ENCODE measurements at regions not wholly inside any gene's neighbourhood (a gene's known extent, or its start where the extent isn't known, plus 50 kb on each side); places are given as distances from the start of the nearest gene placed in this dataset.
A peak's percentile ranks its signal among the peaks of the same experiment; 100 is the strongest.
"Not testable (repeated sequence)": the region's sequence is repeated elsewhere in the genome, so short reads cannot be mapped to it uniquely, and the experiment has no call there.

- DNase-seq, result no peak
Observed at GRCh38 chr21:35382696-35383095, 333.6 kb upstream of the RUNX1 start.

DNA sequence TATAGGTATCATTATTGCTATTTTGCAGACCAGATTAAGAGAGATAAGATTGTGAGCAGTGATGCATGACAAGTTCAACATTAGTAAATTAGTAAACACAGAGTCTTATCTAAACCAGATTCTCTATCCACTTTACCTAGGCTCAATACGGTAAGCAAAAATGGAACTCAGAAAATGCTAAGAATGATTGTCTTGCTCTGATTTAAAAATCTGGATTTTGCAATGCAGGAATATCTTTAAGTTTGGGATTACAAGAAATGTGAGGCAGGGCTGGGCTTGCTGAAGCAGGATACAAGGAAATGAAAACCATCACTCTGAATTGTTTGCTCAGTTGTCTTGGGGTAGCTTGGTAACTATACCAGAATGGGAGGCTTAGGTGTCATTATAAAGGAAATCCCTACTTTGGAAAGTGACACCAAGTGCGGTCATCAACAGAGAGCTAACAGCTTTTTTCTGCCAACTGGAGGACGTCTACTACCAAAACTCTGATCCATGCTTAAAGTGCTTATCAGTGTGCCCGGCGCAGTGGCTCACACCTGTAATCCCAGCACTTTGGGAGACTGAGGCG, 332.7 kb upstream of the RUNX1 start:
- no peak for DNase-seq

- DNase-seq, result not testable (repeated sequence)
Observed at GRCh38 chr21:35380304-35380703, 331.2 kb upstream of the RUNX1 start.

DNA sequence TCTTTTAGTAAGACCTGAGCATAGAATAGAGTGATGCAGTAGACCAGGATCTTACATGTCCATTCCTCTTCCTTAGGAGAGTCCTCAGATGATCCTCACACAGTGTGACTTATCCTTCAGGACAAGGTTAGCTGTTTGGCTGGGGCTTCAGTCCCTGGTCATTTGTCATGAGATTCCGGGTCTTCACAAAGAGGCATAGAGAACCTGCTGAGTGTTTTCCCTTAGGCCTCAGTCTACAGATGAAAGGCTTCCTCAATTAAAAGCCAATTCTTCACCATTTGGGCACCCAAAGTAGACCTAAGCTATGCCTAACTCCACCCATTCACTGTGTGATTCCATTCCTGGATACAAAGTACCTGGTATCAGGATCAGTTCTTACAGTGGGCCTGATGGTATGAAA, 329.8 kb upstream of the RUNX1 start:
- DNase-seq, result no peak

- no peak for DNase-seq
Observed at GRCh38 chr21:35377505-35378090, 328.5 kb upstream of the RUNX1 start.

DNA sequence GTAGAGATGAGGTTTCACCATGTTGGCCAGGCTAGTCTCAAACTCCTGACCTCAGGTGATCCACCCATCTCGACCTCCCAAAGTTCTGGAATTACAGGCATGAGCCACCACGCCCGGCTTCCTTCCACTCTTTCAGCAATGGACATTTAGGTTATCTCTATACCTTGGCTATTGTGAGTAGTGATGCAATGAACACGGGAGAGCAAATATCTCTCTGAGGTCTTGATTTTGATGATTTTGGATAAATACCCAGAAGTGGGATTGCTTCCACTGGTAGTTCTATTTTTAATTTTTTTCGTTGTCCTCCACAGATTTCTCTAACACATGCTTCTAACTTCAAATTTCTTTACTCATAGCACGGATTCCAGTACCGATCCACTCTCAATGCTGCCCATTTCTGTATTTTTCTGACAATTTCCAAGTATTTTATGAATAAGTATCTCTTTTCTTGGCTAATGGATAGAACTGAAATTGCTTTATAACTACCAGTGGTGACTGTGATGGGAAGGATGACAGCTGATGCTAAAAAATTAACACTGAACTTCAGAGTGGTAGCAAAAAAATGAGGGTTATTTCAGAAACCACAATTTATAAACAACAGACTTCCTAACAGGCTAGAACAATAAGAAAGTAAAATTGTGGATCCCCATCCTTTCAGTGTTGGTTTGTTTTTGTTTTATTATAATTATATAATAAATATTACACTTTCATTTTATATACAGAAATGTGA, 327.5 kb upstream of the RUNX1 start:
- DNase-seq, result no peak

DNA sequence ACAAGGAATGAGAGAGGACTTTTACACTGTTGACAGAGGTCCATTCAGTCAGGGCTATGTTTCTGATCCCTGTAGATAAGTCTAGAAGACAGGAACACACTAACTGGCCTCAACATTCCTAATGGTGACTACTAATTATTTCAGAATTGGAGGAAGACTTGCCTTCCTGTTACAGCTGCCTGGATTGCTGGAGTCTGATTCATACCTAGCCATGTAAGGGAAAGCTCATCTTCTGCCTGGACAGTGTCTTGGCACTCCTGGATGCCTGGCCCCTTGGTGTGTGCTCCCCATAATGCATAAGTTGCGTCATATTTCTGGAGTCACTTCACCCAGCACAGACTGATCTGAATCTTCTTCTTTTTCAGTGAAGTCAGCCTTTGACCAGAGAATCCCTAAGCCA, 326.0 kb upstream of the RUNX1 start:
- DNase-seq, result no peak

GRCh38 chr21:35373998-35374397, 324.9 kb upstream of the RUNX1 start:
- no peak for DNase-seq

DNA sequence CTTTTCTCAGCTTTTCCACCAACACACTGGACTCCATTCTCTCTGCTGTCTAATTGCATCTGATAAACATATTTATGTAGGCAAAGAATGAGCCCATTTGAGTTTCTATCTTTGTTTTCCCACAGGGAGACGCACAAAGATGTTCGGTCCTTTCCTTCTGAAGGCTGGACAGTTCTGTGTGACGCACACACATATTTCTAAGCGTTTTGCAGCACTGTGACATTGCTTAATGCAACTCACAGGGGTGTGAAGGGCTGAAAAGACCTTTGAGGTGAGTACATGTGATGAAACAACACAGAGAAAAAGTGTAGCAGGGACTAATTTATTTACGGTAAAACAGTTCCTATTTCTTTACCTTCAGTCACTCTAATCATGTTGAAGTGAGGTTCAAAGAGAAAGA, 323.1 kb upstream of the RUNX1 start:
- no peak for DNase-seq

GRCh38 chr21:35370671-35371070, 321.6 kb upstream of the RUNX1 start:
- DNase-seq, result no peak

- no peak for DNase-seq
Observed at GRCh38 chr21:35370071-35370470, 321.0 kb upstream of the RUNX1 start.

DNA sequence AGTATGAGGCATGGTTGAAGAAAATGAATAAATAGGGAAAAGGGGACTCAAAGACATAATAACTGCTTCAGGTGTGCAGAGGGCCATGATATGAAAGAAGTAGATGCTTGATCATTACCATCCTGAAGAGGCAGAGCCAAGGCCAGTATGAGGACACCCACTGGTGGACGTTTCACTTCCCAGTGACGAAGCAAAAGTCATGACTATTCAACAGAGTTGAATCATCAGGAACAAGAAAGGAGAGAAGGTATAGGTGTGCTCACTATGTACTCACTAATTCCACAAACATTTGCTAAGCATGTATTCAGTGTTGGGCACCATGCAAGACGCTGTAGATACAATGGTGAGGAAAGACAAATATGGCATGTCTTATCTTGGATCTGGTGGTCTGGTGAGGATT, 319.2 kb upstream of the RUNX1 start:
- no peak for DNase-seq

GRCh38 chr21:35367553-35367952, 318.5 kb upstream of the RUNX1 start:
- DNase-seq, result peak; percentile 69

DNA sequence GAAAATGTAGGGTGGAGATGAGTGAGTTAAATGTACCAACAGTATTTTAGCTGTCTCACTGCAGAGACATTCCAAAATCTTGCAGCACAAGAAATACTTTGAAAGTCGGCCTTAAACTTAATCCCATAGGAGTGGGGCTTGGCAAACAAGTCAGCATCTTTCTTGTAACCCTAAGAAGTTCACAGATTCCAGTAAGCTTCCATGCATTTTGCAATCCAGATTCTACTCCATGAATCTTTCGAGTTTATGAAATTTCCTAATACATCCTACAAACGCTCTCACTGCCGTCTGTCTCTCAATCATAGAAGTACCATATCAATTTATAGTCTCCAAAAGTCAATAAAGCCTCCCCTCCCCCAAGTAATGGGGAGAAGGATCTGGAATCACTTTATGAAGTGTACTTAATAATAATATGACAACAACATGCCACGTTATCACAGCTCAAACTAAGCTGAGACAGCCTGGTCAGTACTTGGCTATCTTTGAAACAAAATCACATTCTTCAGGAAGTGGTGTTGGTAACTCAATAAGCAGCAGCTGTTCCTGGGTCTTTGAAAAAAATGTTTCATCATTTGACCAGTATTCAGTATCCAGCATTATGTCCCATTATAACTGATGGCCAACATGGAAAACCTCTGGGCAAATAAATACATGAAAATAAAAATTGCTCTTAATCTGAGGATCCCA, 317.4 kb upstream of the RUNX1 start:
- DNase-seq, result no peak

GRCh38 chr21:35363458-35363857, 314.4 kb upstream of the RUNX1 start:
- no peak for DNase-seq

DNA sequence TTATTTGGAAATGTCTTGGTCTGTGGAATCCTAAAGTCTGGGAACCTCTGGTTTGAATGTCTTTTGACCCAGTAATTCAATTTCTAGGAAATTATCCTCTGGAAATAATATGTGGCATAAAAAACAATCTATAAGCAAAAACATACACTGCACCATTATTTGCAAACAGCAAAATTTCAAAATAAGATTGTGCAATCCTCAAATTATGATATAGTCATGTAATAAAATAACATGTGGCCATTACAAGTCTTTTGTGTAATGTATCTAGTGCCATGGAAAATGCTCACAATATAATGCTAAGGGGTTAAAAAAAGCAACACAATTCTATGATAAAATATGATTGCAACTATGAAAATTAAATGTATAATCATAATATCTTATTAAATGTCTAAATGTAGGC, 312.9 kb upstream of the RUNX1 start:
- no peak for DNase-seq

DNA sequence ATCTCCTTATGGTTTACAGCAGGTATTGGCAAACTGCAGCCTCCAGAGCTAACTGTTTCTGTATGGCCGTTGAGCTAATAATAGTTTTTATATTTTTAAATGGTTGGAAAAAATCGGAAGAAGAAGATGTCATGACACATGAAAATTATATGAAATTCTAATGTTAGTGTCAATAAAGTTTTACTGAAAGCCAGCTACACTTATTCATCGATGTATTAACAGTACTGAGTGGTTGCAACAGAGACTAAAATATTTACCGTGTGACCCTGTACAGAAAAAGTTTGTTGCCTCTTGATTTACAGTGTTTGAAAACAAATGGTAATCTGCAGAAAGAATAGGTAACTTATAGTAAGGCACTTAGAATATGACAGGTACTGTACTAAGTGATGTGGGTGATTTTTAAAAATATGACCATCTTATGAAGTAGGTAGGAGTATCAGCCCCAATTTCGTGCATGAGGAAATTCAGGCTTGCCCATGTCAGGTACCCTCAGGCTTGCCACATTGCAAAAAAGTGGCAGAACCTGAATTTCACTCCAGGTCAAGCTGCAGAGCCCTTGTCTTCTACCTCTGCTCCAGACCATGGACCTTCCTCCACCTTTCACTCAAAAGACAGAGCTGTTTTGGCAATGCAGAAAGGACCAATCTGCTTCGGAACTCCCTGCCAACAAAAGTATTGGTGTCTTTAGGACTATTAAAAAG, 311.9 kb upstream of the RUNX1 start:
- no peak for DNase-seq

DNA sequence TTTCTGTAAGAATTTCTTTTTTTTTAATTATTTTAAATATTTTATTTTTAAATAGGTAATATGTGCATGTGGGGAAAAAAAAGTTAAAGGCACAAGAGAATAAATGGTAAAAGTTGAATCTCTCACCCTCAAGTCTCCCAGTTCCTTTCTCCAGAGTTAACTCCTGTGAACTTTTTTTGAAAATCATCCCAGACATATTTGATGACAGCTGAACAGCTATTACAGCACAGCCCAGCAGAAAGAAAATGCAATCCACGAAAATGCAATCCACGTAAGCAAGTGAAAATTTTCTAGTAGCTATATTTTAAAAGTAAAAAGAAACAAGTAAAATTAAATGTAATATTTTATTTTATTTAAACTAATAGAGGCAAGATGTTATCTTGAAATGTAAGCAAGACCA, 310.0 kb upstream of the RUNX1 start:
- DNase-seq, result no peak

- DNase-seq, result no peak
Observed at GRCh38 chr21:35358008-35358407, 308.9 kb upstream of the RUNX1 start.

DNA sequence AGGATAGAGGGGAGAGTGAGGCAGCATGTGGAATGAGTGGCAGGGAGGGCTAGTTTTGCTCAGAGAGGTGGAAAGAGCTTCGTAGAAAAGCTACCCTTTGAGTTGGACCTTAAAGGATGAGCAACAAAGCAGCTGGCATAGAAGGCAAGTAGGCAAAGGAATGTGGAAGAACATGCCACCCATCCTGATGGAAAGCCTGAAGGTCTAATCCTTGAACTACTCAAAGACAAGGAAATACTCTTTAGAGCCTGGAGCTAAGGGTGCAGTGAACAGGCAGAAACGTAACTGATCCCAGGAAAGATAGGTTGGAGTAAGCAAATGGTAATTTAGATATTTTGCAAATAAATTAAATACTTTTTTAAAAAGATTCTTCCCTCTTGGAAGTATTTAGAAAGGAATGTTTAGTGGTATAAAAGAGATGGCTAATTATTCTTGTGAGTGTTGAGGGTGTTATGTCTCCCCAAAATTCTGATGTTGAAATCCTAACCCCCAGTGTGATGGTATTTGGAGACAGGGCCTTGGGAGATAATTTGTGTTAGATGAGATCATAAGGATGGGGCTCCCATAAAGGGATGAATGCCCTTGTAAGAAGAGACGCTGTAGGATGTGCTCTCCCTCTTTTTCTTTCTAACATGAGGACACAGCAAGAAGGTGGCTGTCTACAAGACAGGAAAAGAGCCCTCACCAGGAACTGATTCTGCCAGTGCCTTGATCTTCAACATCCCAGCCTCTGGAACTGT, 308.1 kb upstream of the RUNX1 start:
- no peak for DNase-seq

- no peak for DNase-seq
Observed at GRCh38 chr21:35354078-35354477, 305.0 kb upstream of the RUNX1 start.

GRCh38 chr21:35352793-35353192, 303.7 kb upstream of the RUNX1 start:
- no peak for DNase-seq

Data from COR-L47 (cell line).